ENCODE measurements at regions not wholly inside any gene's neighbourhood (a gene's known extent, or its start where the extent isn't known, plus 50 kb on each side); places are given as distances from the start of the nearest gene placed in this dataset.

GRCh38 chrX:74178536-74178935 is 125.4 kb upstream of the ZCCHC13 start:
- TF ChIP-seq POLR2A (IDR thresholded peaks at IDR 0.05) (no peak), POLR2AphosphoS5 (IDR thresholded peaks at IDR 0.05) (no peak)
- TF ChIP-seq, protein P1, sequence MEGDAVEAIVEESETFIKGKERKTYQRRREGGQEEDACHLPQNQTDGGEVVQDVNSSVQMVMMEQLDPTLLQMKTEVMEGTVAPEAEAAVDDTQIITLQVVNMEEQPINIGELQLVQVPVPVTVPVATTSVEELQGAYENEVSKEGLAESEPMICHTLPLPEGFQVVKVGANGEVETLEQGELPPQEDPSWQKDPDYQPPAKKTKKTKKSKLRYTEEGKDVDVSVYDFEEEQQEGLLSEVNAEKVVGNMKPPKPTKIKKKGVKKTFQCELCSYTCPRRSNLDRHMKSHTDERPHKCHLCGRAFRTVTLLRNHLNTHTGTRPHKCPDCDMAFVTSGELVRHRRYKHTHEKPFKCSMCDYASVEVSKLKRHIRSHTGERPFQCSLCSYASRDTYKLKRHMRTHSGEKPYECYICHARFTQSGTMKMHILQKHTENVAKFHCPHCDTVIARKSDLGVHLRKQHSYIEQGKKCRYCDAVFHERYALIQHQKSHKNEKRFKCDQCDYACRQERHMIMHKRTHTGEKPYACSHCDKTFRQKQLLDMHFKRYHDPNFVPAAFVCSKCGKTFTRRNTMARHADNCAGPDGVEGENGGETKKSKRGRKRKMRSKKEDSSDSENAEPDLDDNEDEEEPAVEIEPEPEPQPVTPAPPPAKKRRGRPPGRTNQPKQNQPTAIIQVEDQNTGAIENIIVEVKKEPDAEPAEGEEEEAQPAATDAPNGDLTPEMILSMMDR (IDR thresholded peaks at IDR 0.05) = no peak
